Hippocampal formation (tissue), 2 donors: ENCODE measurements at regions not wholly inside any gene's neighbourhood (a gene's known extent, or its start where the extent isn't known, plus 50 kb on each side); places are given as distances from the start of the nearest gene placed in this dataset.

ENCODE experiments used
- DNase-seq, 2 donors: peaks; one replicate each; lab custom pipeline; 2025; lab: John Stamatoyannopoulos, UW

DNA sequence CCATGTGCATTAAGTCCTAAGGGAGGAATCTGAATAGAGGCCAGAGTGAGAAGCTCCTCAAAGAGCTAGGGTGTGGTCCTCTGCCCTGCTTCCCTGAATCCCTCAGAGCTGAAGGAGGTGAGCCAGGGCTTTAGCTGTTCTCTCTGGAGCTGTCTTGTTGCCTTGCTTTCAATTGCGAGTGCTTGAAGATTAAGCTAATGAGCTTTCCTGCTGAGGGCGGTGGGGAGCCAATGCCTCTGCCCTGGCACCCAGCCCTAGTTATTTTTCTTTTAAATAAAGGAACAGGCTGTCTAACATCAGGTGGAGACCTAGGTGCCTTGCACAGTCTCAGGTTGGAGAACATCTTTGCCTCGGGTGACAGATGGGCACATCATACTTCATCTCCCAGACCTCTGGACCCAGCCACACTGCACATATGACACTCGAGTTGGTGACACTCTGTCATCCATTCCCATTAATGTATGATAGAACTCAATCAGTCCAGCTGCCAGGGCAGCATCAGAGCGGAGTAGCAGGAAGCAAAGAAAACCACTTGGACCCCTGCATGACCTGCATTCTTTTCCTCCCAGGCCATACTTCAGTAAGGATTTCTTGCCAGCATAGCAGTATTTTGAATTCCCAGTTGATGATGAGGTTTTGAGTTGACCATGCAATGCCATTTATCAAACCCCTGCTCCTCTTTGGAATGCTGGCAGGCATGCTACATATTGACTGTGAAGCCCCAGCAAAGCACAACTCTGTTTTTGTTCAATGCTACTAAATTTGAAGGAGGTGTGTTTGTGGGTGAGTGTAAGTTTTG is 292.7 kb downstream of the RNF144A start:
- no peak for DNase-seq

DNA sequence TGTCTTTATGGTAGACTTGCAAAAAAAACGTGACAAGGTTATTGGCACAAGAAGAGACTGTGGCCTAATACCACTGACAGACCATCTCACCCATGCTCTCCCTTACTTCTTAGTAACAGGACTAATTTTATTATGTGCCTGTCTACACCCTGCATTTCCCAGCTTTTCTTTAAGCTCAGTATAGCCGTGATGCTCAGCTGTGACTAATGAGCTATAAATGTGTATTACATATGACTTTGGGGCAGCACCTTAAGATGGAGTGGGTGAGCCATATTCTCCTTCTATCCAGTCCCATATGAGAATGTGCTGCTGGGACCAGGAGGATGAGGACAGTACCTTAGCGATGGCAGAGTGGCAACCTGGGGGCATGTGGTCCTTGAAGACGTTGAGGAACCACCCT is 293.5 kb downstream of the RNF144A start:
- DNase-seq: no peak

DNA sequence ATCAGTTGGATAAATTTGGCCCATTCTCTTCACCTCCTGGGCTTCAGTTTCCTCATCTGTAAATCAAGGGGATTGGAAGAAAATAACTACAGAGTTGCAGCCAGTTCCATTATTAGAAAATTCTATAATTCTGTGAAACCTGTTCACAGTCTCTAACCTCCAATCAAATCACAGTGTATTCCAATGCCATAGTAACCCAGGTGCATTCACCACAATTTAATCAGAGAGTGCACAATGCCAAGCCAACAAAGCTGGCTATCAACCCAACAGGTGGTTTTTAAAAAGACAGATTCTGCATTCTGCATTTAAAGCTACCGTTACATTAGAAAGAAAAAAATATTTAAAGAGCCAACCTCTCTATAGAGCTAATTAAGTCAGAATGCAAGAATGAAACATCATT is 308.6 kb downstream of the RNF144A start:
- DNase-seq: no peak

DNA sequence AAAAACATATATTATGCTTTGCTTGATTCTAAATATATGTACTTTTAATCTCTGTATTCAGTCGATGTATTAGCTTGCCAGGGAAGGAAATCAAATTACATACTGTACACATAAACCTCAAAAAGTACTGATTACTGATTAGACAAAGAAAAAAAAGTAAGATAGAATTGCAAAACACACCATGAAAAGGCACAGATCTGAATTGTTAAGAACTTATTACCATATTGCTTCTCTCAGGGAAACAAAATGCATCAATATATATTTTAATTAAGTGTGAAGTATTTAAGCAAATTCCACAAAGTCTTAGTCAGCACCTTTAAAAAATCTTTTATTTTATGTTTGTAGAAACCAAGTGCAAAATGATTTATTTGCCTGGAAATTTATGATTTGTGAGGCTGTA is 309.3 kb downstream of the RNF144A start:
- DNase-seq: no peak

DNA sequence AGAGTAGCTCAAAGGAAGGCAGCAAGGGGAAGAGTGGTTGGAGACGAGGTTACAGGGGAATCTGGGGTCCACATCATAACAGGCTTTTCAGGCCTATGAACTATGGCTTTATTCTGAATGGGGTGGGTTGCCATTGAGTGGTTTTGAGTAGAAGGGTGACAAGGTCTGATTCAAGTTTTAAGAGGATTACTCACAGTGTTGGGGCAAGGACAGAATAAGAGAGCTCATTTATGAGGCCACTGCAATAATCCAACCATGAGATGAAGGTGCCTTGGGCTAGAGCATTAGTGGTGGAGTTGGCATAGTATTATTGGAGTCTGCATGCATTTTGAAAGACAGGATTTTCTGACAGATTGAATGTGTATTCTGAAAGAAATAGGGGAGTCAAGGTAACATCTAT is 315.9 kb downstream of the RNF144A start:
- no peak for DNase-seq

DNA sequence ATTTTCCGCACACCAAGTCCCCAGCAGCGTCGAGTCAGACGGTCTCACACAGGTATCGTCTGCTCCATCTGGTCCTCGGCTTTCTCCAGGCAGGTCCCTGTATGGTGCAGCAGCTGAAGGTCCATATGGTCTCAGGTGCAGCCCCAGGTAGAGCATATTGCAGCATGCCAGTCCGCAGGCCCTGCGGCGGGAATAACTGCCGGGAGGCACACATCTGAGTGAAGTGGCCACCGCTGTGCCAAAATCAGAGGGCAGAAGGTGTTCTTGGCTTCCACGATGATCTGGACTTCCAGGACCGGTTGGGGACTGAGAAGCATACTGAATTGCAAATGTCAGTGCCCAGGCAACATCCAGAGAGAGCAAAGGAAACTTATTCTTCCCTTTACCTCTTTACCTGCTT is 320.3 kb downstream of the RNF144A start:
- DNase-seq: no peak

DNA sequence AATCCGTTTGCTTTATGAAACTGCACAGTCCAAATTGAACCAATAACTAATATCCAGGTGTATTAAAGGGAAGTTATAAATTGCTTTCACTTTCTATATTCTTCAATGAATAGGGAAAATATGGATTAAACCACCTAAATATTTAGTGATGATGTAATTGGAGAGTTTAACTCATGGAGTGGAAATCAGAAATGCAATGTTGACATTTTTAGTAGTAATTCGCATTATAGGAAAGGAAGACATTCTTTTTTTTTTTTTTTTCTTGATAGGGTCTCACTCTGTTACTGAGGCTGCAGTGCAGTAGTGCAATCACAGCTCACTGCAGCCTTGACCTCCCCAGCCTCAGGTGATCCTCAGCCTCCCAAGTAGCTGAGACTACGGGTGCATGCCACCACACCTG is 321.9 kb downstream of the RNF144A start:
- no peak for DNase-seq

DNA sequence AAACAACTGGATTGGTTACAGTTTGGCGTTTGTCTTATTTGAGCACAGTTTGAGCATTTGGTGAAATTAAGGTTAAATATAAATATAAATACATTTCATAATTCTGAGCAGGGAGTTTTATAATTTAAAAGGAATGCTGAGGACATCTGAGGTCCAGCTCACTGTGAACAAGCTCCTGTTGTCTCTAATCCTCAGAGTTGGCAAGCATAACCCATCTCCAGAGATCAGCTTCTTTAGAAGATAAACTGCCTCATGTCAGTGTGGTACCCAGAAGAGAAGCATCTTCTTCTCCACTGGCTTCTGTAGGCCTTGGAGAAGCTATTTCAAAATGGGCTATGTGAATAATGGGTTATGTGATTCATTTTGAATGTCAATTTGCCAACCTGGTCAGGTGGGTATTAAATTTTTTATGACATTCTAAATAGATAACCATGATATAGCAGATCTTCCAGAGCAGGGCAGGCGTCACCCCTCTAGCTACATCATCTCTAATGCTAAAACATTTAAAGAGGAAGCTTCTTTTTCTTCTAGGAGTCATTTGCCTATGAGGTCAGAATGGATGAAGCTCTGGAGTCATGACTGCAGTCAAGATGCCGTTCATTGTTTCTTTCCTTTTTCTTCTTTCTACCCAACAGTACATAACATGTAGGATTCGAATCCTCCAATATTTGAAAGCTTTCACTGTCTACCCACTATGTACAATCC is 324.0 kb downstream of the RNF144A start:
- DNase-seq: no peak

DNA sequence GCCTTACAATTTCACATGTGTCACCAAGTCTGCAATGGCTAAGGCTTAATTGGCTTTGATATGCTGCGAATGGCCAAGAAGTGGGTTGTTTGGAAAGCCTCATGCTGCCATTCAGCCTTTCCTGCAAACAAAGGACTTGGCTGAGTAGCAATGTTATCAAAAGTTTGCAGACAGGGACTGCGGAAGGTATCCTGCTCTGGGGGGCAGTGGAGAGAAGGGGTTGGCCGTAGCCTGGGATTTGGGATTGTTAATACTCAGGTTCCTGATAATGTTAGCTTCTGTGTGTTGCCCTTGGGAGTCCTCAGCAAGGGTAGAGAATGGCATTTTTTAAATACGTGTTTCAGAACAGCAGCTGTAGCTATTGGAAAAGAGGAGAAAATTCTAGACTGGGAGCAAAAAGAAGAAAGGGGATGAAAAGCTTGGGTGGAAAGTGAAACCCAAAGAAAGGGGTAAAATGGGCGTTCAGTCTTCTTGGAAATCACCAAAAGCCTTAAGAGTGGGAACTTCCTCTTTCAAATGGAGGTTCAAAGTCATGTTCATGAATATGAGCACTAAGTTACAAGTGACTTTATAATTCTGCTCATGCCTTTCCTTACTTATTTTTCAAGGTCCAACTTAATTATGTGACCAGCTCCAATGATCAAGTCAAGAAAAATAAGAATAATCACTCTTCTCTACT is 325.1 kb downstream of the RNF144A start:
- DNase-seq: no peak

DNA sequence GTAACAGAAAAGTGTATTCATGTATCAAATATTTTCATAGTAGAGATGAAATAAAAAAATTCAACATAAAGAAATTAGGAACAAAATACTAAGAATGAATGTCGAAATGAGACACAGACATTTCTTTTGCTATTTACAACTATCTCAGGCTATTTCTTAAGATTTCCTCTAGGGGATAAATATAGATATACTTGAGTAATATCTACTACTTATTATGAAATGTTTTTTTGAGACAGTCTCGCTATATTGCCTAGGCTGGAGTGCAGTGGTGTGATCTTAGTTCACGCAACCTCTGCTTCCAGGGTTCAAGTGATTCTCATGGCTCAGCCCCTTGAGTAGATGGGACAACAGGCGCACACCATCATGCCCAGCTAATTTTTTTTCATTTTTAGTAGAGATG is 326.1 kb downstream of the RNF144A start:
- DNase-seq: no peak

DNA sequence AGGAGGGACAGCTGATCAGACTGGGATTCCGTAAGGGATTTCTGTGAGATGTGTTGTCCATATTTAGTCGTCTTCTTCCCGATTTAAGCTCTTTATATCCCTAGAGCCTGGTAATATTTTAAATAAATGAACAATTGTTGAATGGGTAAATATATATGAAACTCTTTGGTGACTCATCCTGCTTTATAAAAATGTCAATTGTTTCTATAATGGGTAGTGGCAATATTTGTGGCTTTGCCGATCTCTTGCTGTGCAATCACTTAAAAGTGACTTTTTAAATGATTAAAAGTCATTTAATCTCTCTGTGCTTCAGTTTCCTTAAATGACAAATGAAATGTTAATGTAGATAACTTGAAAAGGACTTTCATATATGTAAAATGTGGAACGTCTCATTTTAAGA is 339.2 kb downstream of the RNF144A start:
- DNase-seq: no peak

DNA sequence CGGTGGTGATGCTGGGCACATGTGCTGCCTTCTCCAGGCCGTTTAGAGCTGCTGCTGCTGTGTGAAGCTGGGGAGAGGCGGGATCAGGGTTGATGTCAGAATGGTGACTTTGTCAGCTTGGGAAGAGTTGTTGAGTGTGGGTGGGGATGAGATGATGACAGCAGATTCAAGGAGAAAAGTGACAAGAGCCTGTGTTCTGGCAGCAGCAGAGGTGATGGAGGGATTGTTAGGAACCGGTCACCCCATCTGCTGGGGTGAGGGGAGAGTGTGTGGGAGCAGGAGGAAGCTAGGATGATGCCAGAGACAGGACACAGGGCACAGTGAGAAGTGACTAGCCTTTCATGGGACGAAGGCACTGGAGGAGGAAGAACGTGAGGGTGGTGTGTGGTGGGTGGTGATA is 345.5 kb downstream of the RNF144A start:
- DNase-seq: no peak

DNA sequence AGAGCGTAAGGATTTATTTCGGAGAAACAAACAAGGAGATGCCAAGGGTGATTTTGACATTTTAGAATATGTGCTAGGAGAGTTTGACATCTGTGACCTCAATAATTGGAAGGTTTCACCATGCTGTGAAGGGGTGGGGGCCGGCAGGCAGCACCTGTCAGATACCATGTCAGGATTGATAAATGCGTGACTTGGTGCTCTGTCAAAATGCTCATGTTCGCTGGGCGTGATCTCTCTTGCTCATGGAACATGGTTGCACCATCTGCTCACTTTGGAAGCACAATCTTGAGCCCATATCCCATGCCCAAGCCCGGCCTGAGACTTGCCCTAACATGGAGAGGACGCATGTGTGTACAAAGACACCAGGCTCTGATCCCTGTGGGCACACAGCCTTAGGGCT is 347.6 kb downstream of the RNF144A start:
- no peak for DNase-seq

DNA sequence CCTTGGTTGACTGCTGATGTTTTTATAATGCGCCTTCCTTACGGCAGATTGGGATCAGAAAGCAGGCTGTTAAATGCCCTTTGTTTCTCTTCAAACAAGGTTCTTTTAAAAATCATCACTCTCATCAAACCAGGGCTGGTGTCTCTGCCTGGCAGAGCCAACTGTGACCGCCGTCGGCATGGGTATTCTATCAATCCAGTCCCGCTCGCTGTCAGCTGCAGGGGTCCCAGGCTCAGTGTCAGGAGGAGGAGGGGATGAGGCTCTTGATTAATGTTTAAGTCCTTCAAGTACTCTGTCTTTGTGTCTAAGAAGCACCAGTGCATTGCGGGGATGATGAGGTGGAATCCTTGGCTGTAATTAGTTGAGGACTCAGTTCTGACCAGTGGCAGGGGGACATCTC is 348.1 kb downstream of the RNF144A start:
- no peak for DNase-seq

DNA sequence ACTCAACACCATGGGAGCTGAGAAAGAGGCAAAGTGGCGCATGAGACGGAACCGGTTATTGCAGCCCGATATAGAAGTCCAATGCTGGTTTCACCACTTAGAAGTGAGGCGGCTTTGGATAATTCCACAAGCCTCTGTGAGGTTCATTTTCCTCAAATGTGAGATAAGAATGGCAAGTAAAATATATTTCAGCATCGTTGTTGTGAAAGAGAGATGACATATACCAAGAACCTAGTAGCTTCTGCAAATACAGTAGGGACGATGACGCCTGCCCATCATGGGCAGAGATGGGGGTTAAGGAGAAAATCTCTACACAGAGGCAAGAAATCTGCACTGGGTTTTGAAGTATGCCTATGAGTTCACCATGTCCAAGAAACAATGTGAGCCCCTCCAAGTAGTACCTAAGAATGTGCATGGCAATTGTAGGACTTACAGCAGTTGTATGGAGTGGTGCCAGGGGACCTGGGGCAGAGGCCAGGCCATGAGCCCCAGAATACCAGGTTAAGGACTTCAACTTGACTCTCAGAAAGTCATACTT is 352.0 kb downstream of the RNF144A start:
- DNase-seq: no peak

DNA sequence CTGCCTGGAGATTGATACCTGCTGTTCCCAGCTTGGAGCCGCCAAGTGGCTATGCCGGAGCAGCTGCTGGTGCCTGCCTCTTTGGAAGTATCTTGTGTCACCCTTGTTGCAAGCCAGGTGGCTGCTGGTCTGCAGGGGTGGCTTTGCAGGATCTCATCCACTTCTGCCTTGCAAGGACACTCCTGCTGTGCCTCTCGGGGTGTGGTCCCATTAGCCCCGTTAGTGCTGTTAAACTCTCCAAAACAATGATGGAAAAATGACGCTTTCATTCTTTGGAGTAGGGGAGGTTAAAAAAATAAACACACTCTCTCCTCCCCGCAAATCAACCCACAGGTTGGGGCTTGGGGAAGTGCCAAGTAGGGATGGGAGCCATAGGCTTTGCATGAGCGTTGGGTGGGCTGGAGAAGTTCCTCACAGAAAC is 352.8 kb downstream of the RNF144A start:
- no peak for DNase-seq

DNA sequence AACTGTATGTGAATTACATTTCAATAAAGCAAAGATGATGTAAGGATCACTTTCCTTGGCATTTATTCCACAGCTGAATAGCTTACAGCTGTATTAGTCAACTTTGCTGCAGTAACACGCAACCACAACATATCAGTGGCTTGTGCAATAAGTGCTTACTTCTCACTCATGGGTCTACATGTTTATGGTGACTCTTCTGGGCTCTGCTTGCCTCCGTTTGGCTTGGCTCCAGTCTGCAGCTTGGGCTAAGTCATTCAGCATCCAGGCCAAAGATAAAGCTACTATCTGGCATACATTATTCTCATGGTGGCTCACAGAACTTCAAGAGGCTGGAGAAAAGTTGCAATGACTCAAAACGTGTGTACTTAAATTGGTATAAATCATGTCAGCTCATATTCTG is 355.0 kb downstream of the RNF144A start:
- DNase-seq: no peak

DNA sequence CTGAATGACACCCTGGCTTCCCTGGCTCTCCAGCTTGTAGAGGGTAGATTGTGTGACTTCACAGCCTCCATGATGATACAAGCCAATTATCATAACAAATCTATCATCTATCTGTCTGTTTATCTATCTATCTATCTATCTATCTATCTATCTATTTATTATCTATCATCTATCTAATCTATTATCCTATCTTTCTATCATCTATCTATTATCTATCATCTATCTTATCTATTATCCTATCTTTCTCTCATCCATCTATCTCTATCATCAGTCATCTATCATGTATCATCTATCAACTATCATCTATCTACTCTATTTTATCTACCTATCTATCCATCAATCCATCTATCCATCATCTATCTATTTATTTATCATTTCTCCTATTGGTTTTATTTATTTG is 361.8 kb downstream of the RNF144A start:
- DNase-seq: no peak

DNA sequence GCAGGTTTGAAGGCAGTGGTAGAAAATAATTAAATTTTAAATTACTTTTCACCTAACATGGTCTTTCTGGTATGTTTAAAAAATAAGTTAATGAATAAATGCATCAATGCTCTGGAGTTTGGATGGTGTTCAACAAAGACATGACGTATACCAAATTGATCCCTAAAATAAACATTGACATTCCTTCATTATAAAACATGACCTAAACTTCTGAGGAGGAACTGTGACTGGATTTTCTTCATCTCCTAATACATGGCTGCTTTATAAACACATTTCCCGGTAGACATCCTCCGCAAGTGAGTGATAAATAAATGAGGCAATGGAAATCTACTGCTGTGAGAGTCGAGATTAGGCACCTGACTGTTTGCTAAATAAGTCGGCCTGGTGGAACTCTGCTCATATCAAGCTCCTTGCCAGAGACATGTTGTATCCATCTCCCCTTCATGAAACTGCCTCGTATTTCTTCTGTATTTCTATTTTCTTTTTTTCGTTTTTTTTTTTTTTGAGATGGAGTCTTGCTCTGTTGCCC is 362.3 kb downstream of the RNF144A start:
- no peak for DNase-seq

DNA sequence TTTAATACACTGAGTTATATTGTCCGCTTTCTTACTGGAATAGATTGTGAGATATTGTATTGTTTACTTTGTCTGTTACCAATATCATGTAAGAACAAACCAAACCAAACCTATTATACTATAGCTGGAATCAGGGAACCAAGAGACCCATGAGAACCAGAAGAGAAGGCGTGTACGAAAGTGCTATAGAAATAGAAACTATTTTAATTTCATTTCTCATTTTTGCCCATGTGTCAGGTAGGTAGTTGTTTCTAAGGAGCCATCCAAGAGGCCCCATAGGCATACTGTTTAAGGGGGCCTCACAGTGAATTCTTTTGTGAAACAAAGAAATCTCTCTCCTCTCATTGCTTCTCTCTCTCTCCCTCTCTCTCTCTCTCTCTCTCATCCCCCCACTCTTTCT is 363.6 kb downstream of the RNF144A start:
- no peak for DNase-seq

DNA sequence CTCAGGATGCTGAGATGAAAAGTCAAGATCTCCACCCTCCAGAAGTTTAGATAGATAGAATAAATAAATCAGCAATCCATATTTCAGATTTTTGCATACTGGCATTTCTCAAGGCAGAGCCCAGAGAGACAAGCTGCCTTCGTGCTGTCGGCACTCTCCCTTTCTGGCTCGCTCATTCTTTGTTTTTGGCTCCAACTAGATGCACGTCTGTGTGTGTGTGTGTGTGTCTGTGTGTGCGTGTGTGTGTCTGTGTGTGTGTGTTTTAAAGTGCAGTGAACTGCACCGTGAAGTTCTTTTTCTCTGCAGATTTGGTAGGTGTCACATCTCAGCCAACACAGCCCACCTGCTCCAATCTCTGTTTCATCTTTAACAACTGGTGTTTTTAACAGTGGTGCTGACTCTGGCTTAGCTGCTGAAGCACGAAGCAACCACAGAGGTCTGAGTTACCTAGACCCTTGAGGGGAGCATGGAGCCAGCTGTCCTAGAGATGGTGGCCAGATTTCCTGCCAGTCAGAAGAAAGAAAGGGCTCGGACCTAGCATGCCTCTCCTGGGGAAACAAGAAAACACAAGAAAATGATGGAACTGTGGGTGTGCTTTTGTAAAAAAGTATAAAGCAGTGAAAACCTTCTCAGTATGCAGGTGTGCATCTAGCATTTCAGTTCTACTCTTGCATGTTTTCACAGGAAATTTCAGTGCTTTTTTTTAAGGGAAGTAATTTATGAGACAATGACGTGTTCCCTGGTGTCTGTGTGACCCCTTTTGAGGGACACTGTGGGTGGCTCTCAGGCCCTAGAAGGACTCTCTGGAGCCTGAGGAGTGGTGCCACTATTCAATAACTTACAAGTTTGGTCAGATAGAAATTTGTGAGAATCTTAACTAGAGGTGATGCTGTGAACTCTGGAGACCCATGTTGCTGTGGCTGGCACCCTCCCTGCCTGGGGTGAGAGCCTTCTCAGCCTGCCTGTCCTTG is 364.3 kb downstream of the RNF144A start:
- DNase-seq: no peak
